Stimulated activated CD8-positive, alpha-beta memory T cell treated with anti-CD3 and anti-CD28 coated beads, Interleukin-15, amount 100 ng/mL, for 48 hours (primary cell): ENCODE measurements at regions not wholly inside any gene's neighbourhood (a gene's known extent, or its start where the extent isn't known, plus 50 kb on each side); places are given as distances from the start of the nearest gene placed in this dataset.
"Not testable (repeated sequence)": the region's sequence is repeated elsewhere in the genome, so short reads cannot be mapped to it uniquely, and the experiment has no call there.

Source experiments
- DNase-seq, 2 donors: peaks; one replicate each; pipeline ENCODE4 v3.0.0-alpha.2; 2020; ENCODE audit warnings: low read depth in 2 of 2

DNA sequence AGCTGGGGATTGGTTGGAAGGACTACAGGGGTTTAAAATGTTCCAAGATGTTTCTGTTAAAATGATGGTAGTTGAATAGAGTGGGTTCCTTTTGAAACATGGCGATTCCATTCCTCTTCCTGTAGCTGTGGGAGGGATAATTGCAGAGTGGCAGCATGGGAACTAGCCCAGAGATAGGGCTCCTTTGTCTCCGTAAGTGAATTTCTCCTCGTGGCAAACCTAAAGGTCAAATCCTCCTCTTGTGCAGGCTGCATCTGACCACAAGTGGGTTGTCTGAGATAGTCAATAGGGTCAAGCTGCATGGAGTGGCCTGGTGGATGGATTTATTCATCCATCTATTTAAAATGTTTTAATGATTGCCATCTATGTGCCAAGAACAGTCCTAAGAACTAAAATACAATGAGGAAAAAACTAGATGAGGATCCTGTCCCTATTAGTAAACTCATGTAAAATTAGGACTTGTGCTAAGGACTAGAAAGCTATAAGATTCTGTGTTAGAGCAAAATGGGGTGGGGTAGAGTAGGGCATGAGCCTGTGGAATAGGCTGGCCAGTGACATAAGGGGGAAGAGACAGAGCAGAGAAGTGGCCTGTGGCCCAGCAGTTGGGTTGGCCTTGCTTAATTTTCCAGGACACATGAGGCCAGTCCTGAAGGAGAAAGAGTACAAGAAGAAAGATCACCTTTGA lies 89.1 kb upstream of the IVNS1ABP start:
- DNase-seq, result no peak

DNA sequence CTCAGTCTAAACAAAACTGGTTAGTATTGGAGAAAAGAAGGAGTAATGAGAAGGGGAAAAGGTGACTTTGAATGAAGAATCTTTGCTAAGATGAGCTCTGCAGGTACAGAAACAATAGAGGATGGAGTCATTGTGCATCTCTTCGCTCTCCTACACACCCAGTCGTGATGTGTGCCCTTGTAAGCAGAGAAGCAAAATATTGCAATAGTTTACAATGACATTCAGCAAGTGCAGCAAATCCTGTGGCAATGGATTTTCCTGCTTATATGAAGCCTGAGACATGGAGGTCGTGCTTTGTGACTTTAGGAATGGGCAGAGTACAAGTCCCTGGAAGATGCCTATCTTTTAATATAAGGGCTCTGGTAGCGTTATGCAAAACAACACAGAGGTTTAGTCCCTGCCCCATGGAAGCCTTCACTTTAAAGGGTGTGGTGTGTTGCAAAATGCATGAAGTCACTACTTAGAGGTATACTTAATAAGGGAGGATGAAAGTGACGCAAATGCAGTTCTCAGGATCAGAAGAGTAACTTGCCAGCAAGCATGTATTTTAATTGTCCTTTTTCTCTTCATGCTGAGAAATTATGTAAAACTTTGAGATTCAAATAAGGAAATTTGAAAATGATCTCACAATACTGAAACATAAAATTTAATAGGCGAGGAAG lies 88.0 kb upstream of the IVNS1ABP start:
- DNase-seq, result no peak

DNA sequence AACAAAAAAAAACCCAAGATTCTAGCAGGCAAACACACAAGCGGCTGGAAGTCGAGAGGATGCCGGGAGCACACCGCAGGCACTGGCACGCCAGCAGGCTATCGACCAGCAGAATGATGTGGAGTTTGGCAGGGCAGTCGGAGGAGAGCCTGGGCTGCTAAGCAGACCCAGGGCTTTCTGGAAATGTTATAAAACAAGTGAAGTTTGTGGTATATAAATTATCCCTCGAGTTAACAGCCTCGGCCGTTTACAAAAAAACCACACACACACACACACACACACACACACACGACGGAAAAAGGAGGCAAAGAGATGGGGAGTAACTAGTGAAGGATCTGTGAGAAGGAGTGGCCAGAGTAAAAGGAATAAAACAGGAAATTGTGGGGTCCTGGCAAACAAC lies 87.2 kb upstream of the IVNS1ABP start:
- no peak for DNase-seq

DNA sequence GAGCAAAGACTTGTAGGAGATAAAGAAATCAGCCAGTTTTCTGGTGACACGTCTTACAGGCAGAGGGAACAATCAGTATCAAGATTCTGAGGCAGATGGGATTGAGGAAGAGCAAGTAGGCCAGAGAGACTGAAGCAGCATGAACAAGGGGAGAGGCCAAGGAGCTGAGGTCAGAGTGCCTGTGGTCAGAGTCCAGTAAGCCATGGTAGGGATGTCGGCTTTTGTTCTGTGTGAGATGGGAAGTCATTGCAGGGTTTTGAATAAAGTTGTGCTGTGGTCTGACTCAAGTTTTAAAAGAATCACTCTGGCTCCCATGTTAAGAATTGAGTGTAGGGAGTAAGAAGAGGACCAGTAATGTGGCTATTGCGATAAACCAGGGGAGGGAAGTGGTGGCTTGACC lies 85.9 kb upstream of the IVNS1ABP start:
- DNase-seq, result no peak

DNA sequence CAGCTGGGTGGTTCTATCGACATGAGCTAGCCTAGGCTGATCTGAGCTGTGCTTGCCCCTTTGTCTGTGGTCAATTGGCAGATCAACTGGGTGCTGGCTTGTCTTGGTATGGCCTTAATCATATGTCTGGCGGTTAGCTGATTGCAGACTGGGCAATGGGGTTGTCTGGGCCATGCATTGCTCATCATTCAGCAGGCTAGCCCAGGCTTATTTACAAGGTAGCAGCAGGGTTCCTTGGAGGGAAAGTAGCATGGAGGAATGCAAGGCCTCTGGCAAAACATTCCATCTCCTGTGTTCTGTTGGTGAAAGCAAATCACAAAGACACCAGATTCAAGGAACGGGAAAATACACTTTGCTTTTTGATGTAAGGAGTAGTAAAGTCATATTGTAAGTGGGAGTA lies 84.0 kb upstream of the IVNS1ABP start:
- no peak for DNase-seq

DNA sequence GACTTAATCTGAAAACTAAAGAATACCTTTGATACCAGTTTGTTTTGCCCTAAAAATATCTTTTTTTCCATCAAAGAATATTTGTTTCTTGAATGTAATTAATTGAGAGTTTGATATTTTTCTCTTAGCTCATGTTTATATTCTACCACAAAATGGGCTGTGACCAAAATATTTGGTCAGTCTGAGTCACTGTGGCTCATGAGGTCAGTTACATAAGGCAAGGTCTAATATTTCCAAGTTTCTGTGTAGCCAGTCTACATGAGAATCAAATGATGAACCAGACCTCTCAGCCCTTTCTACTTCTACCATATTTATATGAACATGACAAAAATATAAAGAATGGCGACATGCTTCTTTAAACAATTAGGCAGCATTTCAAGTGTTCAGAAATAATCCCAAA lies 83.0 kb upstream of the IVNS1ABP start:
- DNase-seq, result no peak

DNA sequence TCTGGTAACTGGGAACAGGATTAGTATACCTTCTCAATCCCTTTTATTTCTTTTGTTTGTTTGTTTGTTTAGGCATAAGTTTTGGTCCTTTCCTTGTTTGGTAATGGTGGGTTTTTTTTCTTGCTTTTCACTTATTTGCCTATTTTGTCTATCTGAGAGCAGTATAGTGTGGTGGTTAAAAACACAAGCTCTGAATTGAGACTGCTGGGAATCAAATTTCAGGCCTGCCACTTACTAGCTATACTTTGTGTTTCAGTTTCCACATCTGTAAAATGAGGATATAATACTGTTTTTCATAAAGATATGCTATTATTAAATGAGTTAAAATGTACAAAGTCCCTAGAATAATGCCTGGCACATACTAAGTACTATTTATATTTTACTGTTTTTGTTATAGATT lies 81.6 kb upstream of the IVNS1ABP start:
- no peak for DNase-seq

DNA sequence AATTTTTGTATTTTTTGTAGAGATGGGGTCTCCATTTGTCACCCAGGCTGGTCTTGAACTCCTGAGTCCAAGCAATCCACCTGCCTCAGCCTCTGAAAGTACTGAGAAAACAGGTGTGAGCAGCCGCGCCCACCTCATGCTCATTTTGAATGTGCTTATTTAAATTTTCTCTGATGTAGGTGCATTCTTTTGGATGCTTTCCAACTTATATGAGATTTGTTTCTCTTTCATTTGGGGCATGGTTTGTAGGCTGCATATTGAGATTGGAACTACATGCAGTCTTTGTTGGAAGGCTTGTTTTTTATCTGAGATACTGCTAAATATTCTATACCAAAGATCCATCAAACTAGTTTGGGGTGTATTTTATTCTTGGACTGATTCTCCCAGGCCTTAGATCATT lies 81.0 kb upstream of the IVNS1ABP start:
- DNase-seq, result no peak

DNA sequence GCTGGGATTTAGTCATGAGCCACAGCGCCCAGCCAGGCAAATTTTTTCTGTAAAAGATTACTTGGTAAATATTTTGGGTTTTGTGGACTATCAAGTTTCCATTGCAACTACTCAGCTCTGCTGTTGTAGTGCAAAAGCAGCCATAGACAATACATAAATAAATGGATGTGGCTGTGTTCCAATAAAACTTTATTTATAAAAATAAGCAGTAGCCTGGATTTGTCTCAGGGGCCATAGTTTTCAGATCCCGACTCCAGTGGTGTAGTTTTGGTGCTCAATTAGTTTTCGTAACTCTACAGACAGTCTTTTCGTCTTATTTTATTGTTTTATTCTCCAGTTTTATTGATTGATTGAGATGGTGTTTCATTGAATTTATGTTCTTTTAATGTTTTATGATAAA lies 80.1 kb upstream of the IVNS1ABP start:
- DNase-seq, result no peak

DNA sequence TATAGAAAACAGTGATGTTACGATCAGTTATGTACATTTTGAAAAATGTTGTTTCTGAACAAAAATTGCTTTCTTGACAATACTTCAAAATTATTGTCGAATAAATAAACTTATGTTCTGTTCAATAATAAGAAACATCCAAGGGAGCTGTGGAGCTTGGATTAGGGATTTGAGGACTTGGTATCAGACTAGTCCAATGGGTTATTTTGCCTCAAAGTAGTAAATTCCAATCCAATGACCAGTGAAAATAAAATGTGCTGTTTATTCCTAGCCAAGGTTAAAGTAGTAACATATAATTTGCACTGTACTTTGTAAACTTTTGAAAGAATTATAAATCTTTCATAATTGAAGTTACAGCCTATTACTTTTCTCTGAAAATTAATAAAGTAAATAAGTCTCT lies 79.1 kb upstream of the IVNS1ABP start:
- DNase-seq, result no peak

DNA sequence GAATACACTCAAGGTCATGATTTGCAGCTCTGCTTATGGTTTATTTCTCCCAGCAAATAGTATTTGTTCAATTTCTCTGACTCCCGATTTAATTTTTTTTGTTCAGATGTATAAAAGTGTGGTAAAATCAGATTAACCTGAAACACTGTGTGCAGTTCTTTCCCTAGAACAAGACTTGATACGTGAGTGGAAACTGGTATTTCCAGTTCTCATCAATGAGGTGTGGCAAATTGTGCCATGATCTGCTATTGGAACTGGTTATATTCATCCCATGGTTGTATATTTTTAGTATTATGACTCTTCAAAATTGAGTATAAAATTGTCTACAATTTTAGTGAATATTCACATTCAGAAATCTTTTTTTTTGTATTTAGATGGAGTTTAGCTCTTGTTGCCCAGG lies 76.8 kb upstream of the IVNS1ABP start:
- DNase-seq, result no peak

DNA sequence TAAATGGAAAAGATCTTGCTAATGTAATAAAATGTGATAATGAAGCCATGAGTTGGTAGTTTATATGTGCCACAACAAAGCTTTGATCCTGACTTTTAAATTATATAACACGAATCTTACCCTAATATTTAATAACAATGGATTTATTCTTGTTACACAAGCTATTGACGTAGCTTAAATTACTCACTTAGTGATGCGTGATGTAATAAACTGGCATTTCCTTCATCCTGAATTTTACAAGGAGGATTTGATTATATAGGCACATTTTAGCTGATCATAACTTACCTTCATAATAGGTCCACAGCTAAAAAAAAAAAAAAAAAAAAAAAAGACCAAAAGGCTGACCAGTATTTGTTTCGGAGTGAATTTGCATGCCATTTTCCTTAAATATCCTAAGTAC lies 76.2 kb upstream of the IVNS1ABP start:
- DNase-seq, result no peak

DNA sequence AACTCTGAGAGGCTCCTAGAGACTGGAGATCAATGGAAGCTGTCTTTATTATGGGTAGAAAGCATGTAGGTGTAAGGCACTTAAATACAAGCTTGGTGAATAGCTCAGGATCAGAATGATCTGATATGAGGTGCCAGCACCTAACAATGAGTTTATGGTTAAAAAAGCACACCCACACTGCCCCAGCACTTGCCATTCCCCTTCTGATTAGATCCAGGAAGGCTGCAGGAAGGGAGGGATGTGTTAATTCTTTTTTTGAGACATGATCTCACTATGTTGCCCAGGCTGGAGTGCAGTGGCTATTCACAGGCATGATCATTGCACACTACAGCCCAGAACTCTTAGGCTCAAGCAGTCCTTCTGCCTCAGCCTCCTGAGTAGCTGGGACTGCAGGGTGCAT lies 71.8 kb upstream of the IVNS1ABP start:
- DNase-seq, result no peak

DNA sequence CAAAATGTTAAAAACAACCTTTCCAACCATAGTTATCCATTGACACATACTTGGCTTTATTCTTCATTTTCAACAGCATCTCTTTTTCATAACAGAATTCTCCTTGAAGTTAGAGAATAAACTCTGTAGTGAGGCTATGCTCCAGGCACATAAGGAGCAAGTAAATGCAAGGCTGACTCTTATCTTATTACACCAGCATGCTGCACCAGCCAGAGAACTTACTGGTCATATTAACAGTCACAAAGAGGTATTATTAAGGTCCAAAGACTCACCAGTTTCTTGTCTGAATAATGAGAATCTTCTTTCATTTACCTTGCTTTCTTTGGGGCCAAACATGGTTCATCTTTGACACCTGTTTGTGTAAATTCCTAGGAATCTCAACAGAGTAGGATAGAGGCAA lies 71.3 kb upstream of the IVNS1ABP start:
- no peak for DNase-seq

DNA sequence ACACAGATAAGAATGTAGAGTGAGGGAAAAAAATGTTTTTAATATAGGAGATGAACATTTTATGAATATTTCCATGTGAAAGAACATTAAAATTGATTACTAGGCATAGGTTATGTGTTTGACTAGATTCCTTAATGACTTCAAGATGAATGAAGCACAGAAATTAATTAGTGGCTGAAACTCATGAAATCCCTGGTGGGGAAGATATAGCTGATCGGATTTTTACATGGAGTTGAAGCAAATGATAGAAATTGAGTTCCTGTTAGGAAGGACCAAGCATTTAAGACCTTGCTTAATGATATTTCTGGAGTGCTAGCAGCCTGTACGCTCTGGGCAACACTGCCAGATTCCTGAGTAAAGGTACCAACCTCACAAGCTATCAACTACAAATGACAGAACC lies 68.9 kb upstream of the IVNS1ABP start:
- DNase-seq, result no peak

DNA sequence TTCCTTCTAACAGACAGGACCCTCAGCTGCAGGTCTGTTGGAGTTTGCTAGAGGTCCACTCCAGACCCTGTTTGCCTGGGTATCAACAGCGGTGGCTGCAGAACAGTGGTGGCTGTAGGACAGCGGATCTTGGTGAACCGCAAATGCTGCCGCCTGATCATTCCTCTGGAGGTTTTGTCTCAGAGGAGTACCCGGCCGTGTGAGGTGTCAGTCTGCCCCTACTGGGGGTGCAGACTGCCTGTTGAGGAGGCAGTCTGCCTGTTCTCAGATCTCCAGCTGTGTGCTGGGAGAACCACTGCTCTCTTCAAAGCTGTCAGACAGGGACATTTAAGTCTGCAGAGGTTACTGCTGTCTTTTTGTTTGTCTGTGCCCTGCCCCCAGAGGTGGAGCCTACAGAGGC lies 66.8 kb upstream of the IVNS1ABP start:
- DNase-seq, result not testable (repeated sequence)

DNA sequence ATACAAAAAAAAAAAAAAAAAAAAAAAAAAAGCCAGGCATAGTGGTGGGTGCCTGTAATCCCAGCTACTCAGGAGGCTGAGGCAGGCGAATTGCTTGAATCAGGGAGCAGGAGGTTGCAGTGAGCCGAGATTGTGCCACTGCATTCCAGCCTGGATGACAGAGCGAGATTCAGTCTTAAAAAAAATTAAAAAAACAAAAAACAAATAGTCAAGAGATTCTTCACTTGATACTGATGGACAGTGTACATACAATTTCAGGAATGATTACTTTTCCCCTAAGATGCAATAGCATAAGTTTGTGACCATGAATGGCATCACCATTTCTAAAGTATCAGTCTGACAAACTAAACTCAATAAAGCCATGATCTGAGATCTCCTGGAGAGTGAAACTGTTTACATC lies 60.8 kb upstream of the IVNS1ABP start:
- no peak for DNase-seq

DNA sequence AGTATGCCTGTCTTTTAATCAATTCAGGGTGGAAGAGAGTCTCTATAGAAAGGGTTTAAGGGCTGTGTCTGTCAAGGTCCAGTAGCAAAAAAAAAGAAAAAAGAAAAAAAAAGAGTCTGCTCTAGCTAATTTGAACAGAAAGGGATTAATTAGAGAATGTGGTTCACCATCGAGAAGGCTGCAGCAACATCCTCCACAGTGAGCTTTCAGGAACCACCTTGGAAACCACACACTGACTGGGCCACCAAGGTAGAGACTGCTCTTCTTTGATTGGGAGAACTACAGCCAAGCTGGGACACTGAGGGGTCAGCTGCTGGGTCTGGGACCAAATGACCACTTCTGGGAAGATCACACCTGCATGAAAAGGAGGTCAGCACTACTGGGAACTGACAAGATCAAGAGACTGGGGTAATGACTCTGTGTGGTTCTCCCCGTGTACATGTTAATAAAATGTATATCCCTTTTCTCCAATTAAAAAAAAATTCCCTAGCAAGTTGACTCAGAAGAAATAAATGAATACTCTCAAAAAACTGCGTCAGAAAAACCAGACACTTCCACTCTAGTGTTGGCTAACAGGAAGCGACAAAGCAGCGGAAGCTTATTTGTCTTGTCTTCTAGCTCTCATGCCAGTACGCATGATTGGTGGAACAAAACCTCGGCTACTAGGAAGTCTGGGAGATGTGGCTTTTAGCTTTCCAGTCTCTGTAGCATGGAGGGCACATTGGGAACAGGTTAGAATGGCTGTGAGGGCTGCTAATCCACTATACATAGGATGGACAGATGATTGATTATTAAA lies 60.0 kb upstream of the IVNS1ABP start:
- DNase-seq, result no peak

DNA sequence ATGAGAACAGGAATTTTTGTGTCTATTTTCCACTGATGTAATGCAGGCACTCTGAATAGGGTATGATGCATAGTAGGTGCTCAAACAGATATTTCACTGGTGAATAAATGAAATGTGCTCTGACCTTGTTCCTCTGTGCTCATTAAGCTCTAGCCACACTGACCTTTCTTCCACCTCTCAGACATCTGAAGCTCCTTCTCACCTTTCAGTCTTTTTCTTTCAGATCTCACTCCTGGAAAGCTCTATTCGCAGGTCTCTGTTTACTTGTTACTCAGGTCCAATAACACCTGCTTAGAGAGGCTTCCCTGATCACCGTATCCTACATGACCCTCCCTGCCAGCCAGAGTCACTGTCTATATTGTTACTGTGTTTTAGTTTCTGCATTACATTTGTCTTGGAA lies 59.2 kb upstream of the IVNS1ABP start:
- no peak for DNase-seq

DNA sequence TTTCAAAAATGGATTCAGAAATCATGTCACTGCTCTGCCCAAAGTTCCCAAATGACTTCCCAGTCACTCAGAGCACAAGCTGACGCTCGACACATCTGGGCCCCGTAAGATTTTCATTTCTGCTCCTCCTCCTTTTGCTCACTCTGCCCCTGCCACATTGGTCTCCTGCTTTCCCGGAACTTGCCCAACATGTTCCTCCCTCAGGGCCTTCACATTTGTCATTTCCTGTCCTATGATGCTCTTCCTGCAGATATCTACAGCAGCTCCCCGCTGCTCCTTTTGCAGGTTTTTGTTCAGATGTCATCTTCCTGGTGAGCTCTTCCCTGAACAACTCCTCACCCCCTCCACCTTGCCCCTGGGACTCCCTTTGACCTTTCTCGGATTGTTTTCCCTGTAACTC lies 58.5 kb upstream of the IVNS1ABP start:
- DNase-seq, result no peak

DNA sequence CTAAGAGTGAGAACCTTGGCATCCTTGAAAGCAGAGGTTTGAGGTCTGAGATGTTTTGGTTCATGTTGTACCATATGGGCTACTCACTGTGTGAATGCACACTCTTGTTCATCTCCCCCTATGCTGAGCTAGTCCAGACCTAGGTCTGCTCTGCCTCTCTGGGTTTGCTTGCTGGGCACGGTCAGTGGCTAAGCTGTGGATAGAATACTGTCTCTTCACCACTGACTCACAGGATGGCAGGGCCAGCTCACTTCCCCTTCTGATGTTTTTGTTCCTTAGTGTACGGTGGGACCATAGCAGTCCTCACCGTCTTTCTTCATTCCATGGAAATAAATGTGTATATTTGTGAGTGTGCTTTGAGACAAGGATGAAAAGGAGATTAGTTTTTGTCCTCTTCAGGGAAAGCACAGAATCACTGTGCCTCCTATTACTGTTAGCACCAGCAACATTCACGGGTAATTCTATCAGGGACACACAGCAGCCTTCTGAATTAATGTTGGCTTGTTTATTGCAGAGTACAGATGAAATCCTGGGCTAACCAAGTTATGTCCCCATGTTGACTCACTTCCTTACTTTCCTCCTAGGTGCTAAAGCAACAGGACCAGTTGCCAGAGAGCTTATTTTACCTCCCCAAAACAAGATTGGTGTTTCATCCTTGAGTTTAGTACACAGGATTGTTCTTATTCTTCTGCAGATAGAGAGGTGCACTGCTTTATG lies 56.9 kb upstream of the IVNS1ABP start:
- no peak for DNase-seq

DNA sequence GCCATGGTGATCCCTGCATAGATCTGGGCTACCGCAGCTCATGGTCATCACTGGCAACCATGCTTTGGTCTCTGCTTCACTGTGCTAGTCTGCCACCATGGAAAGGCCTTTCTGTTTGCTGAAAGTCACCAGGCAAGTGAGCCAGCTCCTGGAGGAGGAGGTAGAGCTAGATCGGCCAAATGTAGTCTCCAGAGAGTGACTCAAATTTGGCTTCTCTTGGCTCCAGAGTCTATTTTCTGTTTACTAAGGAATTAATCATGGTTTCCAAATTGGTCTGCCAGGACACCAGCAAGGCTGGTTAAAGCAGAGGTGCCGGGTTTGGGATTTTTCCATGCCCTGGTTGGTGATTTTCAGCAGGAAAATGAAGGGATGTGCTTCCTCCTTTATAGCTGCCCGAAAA lies 52.7 kb upstream of the IVNS1ABP start:
- DNase-seq, result no peak
